GM19395 (cell line): ENCODE measurements at regions not wholly inside any gene's neighbourhood (a gene's known extent, or its start where the extent isn't known, plus 50 kb on each side); places are given as distances from the start of the nearest gene placed in this dataset.
A peak's percentile ranks its signal among the peaks of the same experiment; 100 is the strongest.

Experiments
- ATAC-seq: cut with Tn5 transposase; IDR thresholded peaks from one replicate; pipeline ENCODE4 v1.9.1; 2021; ENCODE audit warnings: mild to moderate bottlenecking, moderate library complexity; ENCODE audit not compliant: unreplicated experiment

DNA sequence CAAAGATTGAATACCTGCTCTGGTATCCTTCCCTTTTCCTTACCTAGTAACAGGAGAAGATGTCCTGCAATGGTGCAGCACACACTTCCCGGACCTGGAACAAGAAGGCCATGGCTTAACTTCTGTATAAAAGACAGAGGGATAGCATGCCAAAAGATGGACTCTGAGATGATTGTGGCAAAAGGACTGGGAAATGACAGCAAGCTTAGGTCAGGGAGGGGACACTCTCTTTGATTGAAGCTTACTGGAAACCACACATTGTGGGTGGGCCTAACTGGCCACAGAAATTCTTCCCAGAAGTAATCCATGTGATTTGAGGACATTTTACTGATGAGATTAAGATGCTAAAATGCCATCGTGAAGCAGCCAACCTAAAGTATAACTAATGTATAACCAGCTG, 71.0 kb upstream of the OTUD4 start:
- no peak for ATAC-seq

DNA sequence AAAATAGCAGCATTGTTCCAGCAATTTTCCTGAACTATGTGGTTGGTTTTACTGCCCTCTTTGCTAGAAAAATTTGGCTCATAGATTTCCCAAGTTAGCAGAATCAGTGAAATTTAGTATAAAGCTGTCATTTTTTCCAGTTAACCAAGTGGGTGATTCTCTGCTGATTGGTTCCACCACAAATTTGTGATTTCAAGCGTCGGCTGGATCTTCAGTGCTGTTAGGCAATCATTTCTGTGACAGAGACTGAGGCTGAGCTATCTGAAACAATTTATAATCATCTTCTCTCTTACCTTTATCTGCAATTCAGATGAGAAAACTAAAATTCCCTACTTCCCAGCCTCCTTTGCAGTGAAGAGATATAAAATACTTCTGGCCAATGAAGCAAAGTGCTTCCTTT, 68.6 kb upstream of the OTUD4 start:
- ATAC-seq, result no peak

GRCh38 chr4:145248502-145248901, 68.1 kb upstream of the OTUD4 start:
- no peak for ATAC-seq

GRCh38 chr4:145234091-145234706, 53.8 kb upstream of the OTUD4 start:
- ATAC-seq, result peak; percentile 99

DNA sequence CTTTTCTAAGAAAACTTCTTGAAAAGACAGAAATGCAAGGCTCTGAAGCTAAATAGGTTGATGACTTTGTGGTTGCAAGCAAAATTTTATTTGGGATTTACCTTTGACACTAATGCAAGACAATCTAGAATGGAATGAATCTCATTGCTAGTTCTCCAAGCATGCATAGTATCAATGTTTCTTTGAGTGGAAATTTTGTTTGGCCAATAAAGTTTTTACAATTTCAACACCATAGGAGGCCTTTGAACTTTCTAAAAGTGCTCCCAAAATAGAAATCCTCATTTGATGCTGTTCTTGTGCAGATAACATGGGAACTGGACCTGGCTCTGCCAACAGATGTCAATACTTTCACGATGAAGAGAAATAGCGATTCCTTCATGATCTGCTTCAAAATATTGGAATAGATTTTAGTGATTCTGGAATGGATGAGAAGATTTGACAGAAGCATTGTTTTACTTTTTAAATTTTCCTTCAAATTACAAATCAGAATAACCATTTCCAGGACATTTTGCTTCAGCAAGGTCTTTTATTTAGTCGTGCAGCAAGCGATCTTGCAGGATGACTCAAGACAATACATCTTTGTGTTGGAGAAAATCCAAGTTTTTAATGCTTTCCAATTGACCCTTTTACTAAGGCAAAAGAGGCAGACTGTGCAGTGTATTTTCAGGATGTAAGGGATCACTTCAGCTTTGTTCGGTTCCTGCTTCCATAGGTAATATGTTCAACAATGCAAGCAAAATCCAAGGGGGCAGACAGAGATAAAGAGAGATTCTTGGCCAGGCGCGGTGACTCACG, 51.7 kb upstream of the OTUD4 start:
- ATAC-seq, result no peak

DNA sequence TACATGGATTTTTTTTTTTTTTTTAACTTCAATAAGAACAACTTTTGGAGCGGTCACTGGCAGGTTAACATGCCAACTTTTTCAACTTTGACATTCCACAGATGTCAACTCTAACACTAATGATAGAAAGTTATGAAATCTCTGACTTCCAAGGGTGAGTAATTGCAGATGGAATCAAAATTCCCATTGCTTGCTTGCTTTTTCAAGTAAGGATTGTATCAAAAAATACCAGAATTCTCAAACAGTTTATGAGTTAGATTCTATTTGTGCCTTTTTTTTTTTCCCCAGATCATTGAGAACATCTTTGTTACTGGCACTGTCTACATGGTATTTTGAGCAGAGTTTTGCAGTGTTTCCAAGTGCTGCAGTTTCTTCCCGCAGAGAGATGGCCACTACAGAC, 50.3 kb upstream of the OTUD4 start:
- no peak for ATAC-seq
